CD4-positive, alpha-beta T cell (primary cell): ENCODE measurements at regions not wholly inside any gene's neighbourhood (a gene's known extent, or its start where the extent isn't known, plus 50 kb on each side); places are given as distances from the start of the nearest gene placed in this dataset.

Source experiments
- ATAC-seq: fragments of 200-7000 bp; cut with Tn5 transposase; one replicate; pipeline ENCODE4 v1.10.0; 2022; ENCODE audit warnings: mild to moderate bottlenecking; ENCODE audit not compliant: poor library complexity
- CTCF ChIA-PET: fragments of 350-600 bp; sonication (Branson Sonifier 250); formaldehyde crosslinking; loops from one replicate; lab custom pipeline; 2021; ENCODE audit warnings: antibody characterized with exemption, inconsistent platforms; lab: Charles Lee
- POLR2A ChIA-PET: fragments of 350-600 bp; sonication (Branson Sonifier 250); formaldehyde crosslinking; loops from one replicate; lab custom pipeline; 2021; ENCODE audit warnings: antibody characterized with exemption, inconsistent platforms; lab: Charles Lee
- DNase-seq, 14 experiments: peaks; one replicate each; pipeline ENCODE4 v3.0.0-alpha.2; 2013 to 2020; ENCODE audit warnings: mixed read lengths in 2 of 14
- H3K27ac ChIP-seq, 2 donors: one replicate each; pipeline versions ENCODE4 v1.5.1 to v1.7.0; 2013; ENCODE audit warnings: low read length in 2 of 2, low read depth in 1 of 2, mild to moderate bottlenecking in 1 of 2
- H3K27me3 ChIP-seq, 2 experiments: 1 replicate in 1 of 2; 2 replicates in 1 of 2; pipeline versions ENCODE4 v1.6.1 to v1.7.0; 2013; ENCODE audit warnings: low read length in 2 of 2, control low read depth in 1 of 2, mild to moderate bottlenecking in 1 of 2, moderate library complexity in 1 of 2; ENCODE audit not compliant: insufficient read depth in 2 of 2, control insufficient read depth in 1 of 2
- H3K36me3 ChIP-seq: one replicate; pipeline ENCODE4 v1.6.1; 2013; ENCODE audit warnings: low read length, control low read depth; ENCODE audit not compliant: insufficient read depth
- H3K4me1 ChIP-seq: one replicate; pipeline ENCODE4 v1.6.1; 2013; ENCODE audit warnings: low read length, control low read depth; ENCODE audit not compliant: insufficient read depth
- H3K4me3 ChIP-seq: one replicate; pipeline ENCODE4 v1.5.1; 2013; ENCODE audit warnings: mild to moderate bottlenecking, low read length, moderate library complexity
- H3K9me3 ChIP-seq, 2 experiments: 1 replicate in 1 of 2; 2 replicates in 1 of 2; pipeline versions ENCODE4 v1.6.1 to v1.7.0; 2013; ENCODE audit warnings: low read length in 2 of 2, mild to moderate bottlenecking in 2 of 2, control low read depth in 1 of 2, moderate library complexity in 1 of 2; ENCODE audit not compliant: control insufficient read depth in 1 of 2, insufficient read depth in 1 of 2
- H3K27ac Mint-ChIP-seq: one replicate; pipeline ENCODE4 v1.8.0; 2020; ENCODE audit warnings: mixed read lengths
- H3K27me3 Mint-ChIP-seq: one replicate; pipeline ENCODE4 v1.8.0; 2021; ENCODE audit warnings: mixed read lengths
- H3K36me3 Mint-ChIP-seq: one replicate; pipeline ENCODE4 v1.8.0; 2021; ENCODE audit warnings: low read depth, mixed read lengths
- H3K4me1 Mint-ChIP-seq: one replicate; pipeline ENCODE4 v1.8.0; 2021; ENCODE audit warnings: low read depth, mixed read lengths
- H3K4me3 Mint-ChIP-seq: one replicate; pipeline ENCODE4 v1.8.0; 2020; ENCODE audit warnings: mild to moderate bottlenecking, mixed read lengths
- H3K9me3 Mint-ChIP-seq: one replicate; pipeline ENCODE4 v1.8.0; 2020; ENCODE audit warnings: mixed read lengths
- CTCF ChIP-seq: fragments of 200-600 bp; IDR thresholded peaks from one replicate; pipeline ENCODE4 v1.8.0; 2022; ENCODE audit warnings: antibody characterized with exemption, mild to moderate bottlenecking
- intact Hi-C, 2 experiments: fragments of 100-400 bp; cut with DNase I in 1 of 2; cut with micrococcal nuclease in 1 of 2; formaldehyde crosslinking; loops; one replicate each; pipeline versions ENCODE4 v1.15.1 to v1.9.0; 2023 to 2025; cut with DNase I, micrococcal nuclease

- no peak overlapping the region for H3K27ac Mint-ChIP-seq
- Histone ChIP-seq H3K4me1 (no peaks in the 10 kb centered on the region), H3K36me3 (no peaks in the 10 kb centered on the region), H3K27ac (no peak overlapping the region), H3K27me3 (no peaks in the 10 kb centered on the region), H3K9me3 (no peaks in the 10 kb centered on the region), H3K4me3 (no peak overlapping the region)
- POLR2A ChIA-PET: no interaction called here
- no peaks in the 10 kb centered on the region for H3K36me3 Mint-ChIP-seq
- CTCF ChIA-PET: no interaction called here
- no peak overlapping the region for H3K4me3 Mint-ChIP-seq
- DNase-seq (no peak), ATAC-seq (no peak)
- intact Hi-C loops: no loop called here
- H3K4me1 Mint-ChIP-seq: no peaks in the 10 kb centered on the region
- no peaks in the 10 kb centered on the region for H3K27me3 Mint-ChIP-seq
- peaks cover 1% of the 10 kb centered on the region for H3K9me3 Mint-ChIP-seq
- no peak for TF ChIP-seq CTCF
Observed at GRCh38 chr6:22891934-22892333, 322.6 kb downstream of the HDGFL1 start.

GRCh38 chr6:22892452-22892851, 323.1 kb downstream of the HDGFL1 start:
- intact Hi-C loops: no loop called here
- no peak for TF ChIP-seq CTCF

GRCh38 chr6:22896696-22897095, 327.3 kb downstream of the HDGFL1 start:
- intact Hi-C loops: no loop called here
- H3K4me3 Mint-ChIP-seq: no peak overlapping the region
- no peaks in the 10 kb centered on the region for H3K27me3 Mint-ChIP-seq
- TF ChIP-seq CTCF: no peak
- Histone ChIP-seq H3K36me3 (no peaks in the 10 kb centered on the region), H3K4me1 (no peaks in the 10 kb centered on the region), H3K27me3 (no peaks in the 10 kb centered on the region), H3K4me3 (no peak overlapping the region), H3K9me3 (no peaks in the 10 kb centered on the region), H3K27ac (no peak overlapping the region)
- ChIA-PET POLR2A (no interaction called here), CTCF (no interaction called here)
- H3K27ac Mint-ChIP-seq: no peak overlapping the region
- peaks cover 1% of the 10 kb centered on the region for H3K9me3 Mint-ChIP-seq
- ATAC-seq (no peak), DNase-seq (no peak)
- no peaks in the 10 kb centered on the region for H3K36me3 Mint-ChIP-seq
- H3K4me1 Mint-ChIP-seq: no peaks in the 10 kb centered on the region

More at GRCh38 chr6:22892452-22892851, 323.1 kb downstream of the HDGFL1 start:
- Mint-ChIP-seq H3K4me3 (no peak overlapping the region), H3K36me3 (no peaks in the 10 kb centered on the region), H3K9me3 (peaks cover 1% of the 10 kb centered on the region), H3K27me3 (no peaks in the 10 kb centered on the region), H3K4me1 (no peaks in the 10 kb centered on the region), H3K27ac (no peak overlapping the region)
- H3K4me3 ChIP-seq: no peak overlapping the region
- H3K27me3 ChIP-seq: no peaks in the 10 kb centered on the region
- no peaks in the 10 kb centered on the region for H3K9me3 ChIP-seq
- H3K27ac ChIP-seq: no peak overlapping the region
- H3K4me1 ChIP-seq: no peaks in the 10 kb centered on the region
- DNase-seq: no peak
- CTCF ChIA-PET: no interaction called here
- POLR2A ChIA-PET: no interaction called here
- no peaks in the 10 kb centered on the region for H3K36me3 ChIP-seq
- ATAC-seq: no peak
